HepG2 (cell line): ENCODE measurements at regions not wholly inside any gene's neighbourhood (a gene's known extent, or its start where the extent isn't known, plus 50 kb on each side); places are given as distances from the start of the nearest gene placed in this dataset.

ENCODE experiments used
- ATAC-seq: fragments of 200-7000 bp; cut with Tn5 transposase; 3 replicates; pipeline ENCODE4 v1.9.1; 2020; ENCODE audit warnings: mild to moderate bottlenecking, moderate library complexity
- BruUV-seq: library from RNA; stranded (reverse); fragments of 400-500 nt; replicated peaks from 2 replicates; lab custom pipeline; 2021; lab: Mats Ljungman, UMichigan
- CTCF ChIA-PET: fragments of 300-600 bp; formaldehyde crosslinking; extraction: SDS; loops from one replicate; lab custom pipeline; 2021; ENCODE audit warnings: low total read pairs, inconsistent platforms, low intra/inter-chr PET ratio; lab: Yijun Ruan, JAX
- POLR2A ChIA-PET: fragments of 350-600 bp; sonication (Branson Sonifier 250); formaldehyde crosslinking; loops from one replicate; lab custom pipeline; 2020; ENCODE audit warnings: antibody characterized with exemption, inconsistent platforms; lab: Yijun Ruan, JAX
- DNase-seq: peaks from one replicate; pipeline ENCODE4 v3.0.0-alpha.2; 2015; ENCODE audit warnings: low spot score
- FAIRE-seq: peaks from 3 replicates; lab custom pipeline; 2011; peaks lifted over from hg19 to GRCh38; lab: Jason Lieb, UNC
- H2AFZ ChIP-seq: one replicate; pipeline ENCODE4 v1.6.1; 2011; ENCODE audit warnings: low read length, inconsistent platforms
- H3K27ac ChIP-seq: fragments of 300-600 bp; 3 replicates; pipeline ENCODE4 v1.8.0; 2011; ENCODE audit warnings: mixed run types, mild to moderate bottlenecking, mixed read lengths, low read length, inconsistent platforms; ENCODE audit not compliant: insufficient read depth; ENCODE audit errors: extremely low read length
- H3K27me3 ChIP-seq, 2 experiments: fragments of 200-600 bp in 1 of 2; 2 replicates in 1 of 2; 3 replicates in 1 of 2; pipeline versions ENCODE4 v1.6.0 to v1.8.0; 2011; ENCODE audit warnings: low read length in 2 of 2, mild to moderate bottlenecking in 2 of 2, moderate library complexity in 2 of 2, inconsistent platforms in 1 of 2; ENCODE audit not compliant: insufficient read depth in 2 of 2, control insufficient read depth in 1 of 2
- H3K36me3 ChIP-seq, 2 experiments: fragments of 200-600 bp in 1 of 2; replicated peaks in 1 of 2; 2 replicates in 1 of 2; 3 replicates in 1 of 2; pipeline versions ENCODE4 v1.5.1 to v1.8.0; 2011; ENCODE audit warnings: low read length in 2 of 2, inconsistent platforms in 1 of 2; ENCODE audit not compliant: insufficient read depth in 2 of 2, control insufficient read depth in 1 of 2
- H3K4me1 ChIP-seq: 2 replicates; pipeline ENCODE4 v1.5.1; 2012; ENCODE audit warnings: low read length, inconsistent platforms; ENCODE audit not compliant: insufficient read depth
- H3K4me2 ChIP-seq: 2 replicates; pipeline ENCODE4 v1.6.0; 2011; ENCODE audit warnings: low read depth, low read length, inconsistent platforms
- H3K4me3 ChIP-seq, 3 experiments: fragments of 200-600 bp in 1 of 3; sonication (generic), shearing (Covaris generic) in 1 of 3; replicated peaks in 1 of 3; 2 replicates each; pipeline ENCODE4 v1.5.1; 2011 to 2016; ENCODE audit warnings: low read length in 3 of 3, inconsistent platforms in 2 of 3, low read depth in 2 of 3, mild to moderate bottlenecking in 2 of 3, control low read depth in 1 of 3, mixed read lengths in 1 of 3; ENCODE audit not compliant: insufficient read depth in 1 of 3
- H3K79me2 ChIP-seq: one replicate; pipeline ENCODE4 v1.6.1; 2011; ENCODE audit warnings: low read length, inconsistent platforms; ENCODE audit not compliant: insufficient read depth
- H3K9ac ChIP-seq: 2 replicates; pipeline ENCODE4 v1.6.0; 2011; ENCODE audit warnings: mild to moderate bottlenecking, low read depth, low read length, inconsistent platforms; ENCODE audit not compliant: insufficient read depth
- H3K9me3 ChIP-seq: 2 replicates; pipeline ENCODE4 v1.5.1; 2012; ENCODE audit warnings: mild to moderate bottlenecking, low read length
- H4K20me1 ChIP-seq: 2 replicates; pipeline ENCODE4 v1.6.0; 2011; ENCODE audit warnings: inconsistent platforms, mild to moderate bottlenecking, low read length, moderate library complexity; ENCODE audit not compliant: insufficient read depth
- ATF6 ChIP-seq: sonication (generic); formaldehyde crosslinking; conservative IDR thresholded peaks from 2 replicates; pipeline ENCODE4 v1.4.0; 2020; ENCODE audit warnings: missing genetic modification reagents
- IRX3 ChIP-seq: sonication (generic); formaldehyde crosslinking; IDR thresholded peaks from 2 replicates; pipeline ENCODE4 v1.8.1; 2023; ENCODE audit warnings: mild to moderate bottlenecking, low read depth, missing genetic modification reagents, borderline replicate concordance
- ZNF746 ChIP-seq: sonication (generic); formaldehyde crosslinking; IDR thresholded peaks from 2 replicates; pipeline ENCODE4 v1.8.0; 2022; ENCODE audit warnings: mild to moderate bottlenecking, missing genetic modification reagents
- WGBS: methylation state at CpG from one replicate; pipeline ENCODE4 v1.1.6; 2017; ENCODE audit warnings: low lambda C conversion rate; 5-methylcytosine and 5-hydroxymethylcytosine counted together
- in situ Hi-C: cut with HindIII; loops from 2 replicates; pipeline ENCODE4 v1.10.0; 2017; ENCODE audit warnings: low pct_unique_long_range_greater_than_20kb; ENCODE audit not compliant: extremely low pct_ligation_motif_present
- intact Hi-C: fragments of 100-400 bp; cut with micrococcal nuclease; formaldehyde crosslinking; loops from one replicate; pipeline ENCODE4 v1.10.0; 2022; ENCODE audit not compliant: unreplicated experiment
- TF ChIP-seq, protein P1 (sequence below), 2 experiments: sonication (generic) in 1 of 2; formaldehyde crosslinking in 1 of 2; IDR thresholded peaks; 2 replicates each; pipeline versions ENCODE4 v1.5.1 to v1.6.1; 2011 to 2020; ENCODE audit warnings: borderline replicate concordance in 1 of 2, low read depth in 1 of 2, low read length in 1 of 2, mild to moderate bottlenecking in 1 of 2, missing genetic modification reagents in 1 of 2, moderate library complexity in 1 of 2

- TF ChIP-seq ATF6 (CRISPR knock-in tag) = no peak
Observed at GRCh38 chr5:109604758-109605157, 85.0 kb upstream of the MAN2A1 start (continued).

- Histone ChIP-seq H3K27me3 (no peaks in the 10 kb centered on the region; a peak in 1 of 5 replicates), H3K9me3 (no peaks in the 10 kb centered on the region), H3K4me1 (no peaks in the 10 kb centered on the region), H3K9ac (no peak overlapping the region), H3K36me3 (no peaks in the 10 kb centered on the region), H3K79me2 (no peaks in the 10 kb centered on the region), H3K4me2 (no peak overlapping the region), H4K20me1 (no peaks in the 10 kb centered on the region), H3K27ac (no peak overlapping the region), H2AFZ (no peak overlapping the region), H3K4me3 (no peak overlapping the region)
- no peak for FAIRE-seq
- intact Hi-C loops = no loop called here
- no peak for DNase-seq
- WGBS = 24% methylated on average over 3 of the region's 3 CpGs
- in situ Hi-C loops = no loop called here
- BruUV-seq = no TSS peak
- ChIA-PET CTCF (no interaction called here), POLR2A (no interaction called here)
- ATAC-seq = no peak
- TF ChIP-seq IRX3 (CRISPR knock-in tag) = no peak
- TF ChIP-seq, protein P1, sequence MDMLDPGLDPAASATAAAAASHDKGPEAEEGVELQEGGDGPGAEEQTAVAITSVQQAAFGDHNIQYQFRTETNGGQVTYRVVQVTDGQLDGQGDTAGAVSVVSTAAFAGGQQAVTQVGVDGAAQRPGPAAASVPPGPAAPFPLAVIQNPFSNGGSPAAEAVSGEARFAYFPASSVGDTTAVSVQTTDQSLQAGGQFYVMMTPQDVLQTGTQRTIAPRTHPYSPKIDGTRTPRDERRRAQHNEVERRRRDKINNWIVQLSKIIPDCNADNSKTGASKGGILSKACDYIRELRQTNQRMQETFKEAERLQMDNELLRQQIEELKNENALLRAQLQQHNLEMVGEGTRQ (IDR thresholded peaks at IDR 0.05; ENCODE audit: low read depth, low read length) = no peak
- TF ChIP-seq, protein P1 (CRISPR knock-in tag; IDR thresholded peaks at IDR 0.05; ENCODE audit: borderline replicate concordance) = no peak
- no peak for TF ChIP-seq ZNF746
Observed at GRCh38 chr5:109601736-109602135, 88.0 kb upstream of the MAN2A1 start.
